Psoas muscle (tissue), 7 donors: ENCODE measurements at regions not wholly inside any gene's neighbourhood (a gene's known extent, or its start where the extent isn't known, plus 50 kb on each side); places are given as distances from the start of the nearest gene placed in this dataset.
"Not testable (repeated sequence)": the region's sequence is repeated elsewhere in the genome, so short reads cannot be mapped to it uniquely, and the experiment has no call there.

ENCODE experiments used
- ATAC-seq, 4 donors: fragments of 200-7000 bp; cut with Tn5 transposase; one replicate each; pipeline ENCODE4 v1.9.1; 2020; ENCODE audit warnings: moderate library complexity in 3 of 4, mild to moderate bottlenecking in 2 of 4
- DNase-seq, 2 donors: peaks; one replicate each; pipeline ENCODE4 v3.0.0-alpha.2; 2020
- H3K27ac ChIP-seq: fragments of 200-600 bp; one replicate; pipeline ENCODE4 v1.8.0; 2022
- H3K27me3 ChIP-seq, 3 donors: fragments of 200-600 bp in 1 of 3; one replicate each; pipeline versions ENCODE4 v1.6.1 to v1.8.0; 2013 to 2022; ENCODE audit warnings: low read length in 2 of 3, mild to moderate bottlenecking in 2 of 3, moderate library complexity in 1 of 3; ENCODE audit not compliant: insufficient read depth in 3 of 3
- H3K36me3 ChIP-seq, 2 donors: fragments of 200-600 bp in 1 of 2; one replicate each; pipeline versions ENCODE4 v1.6.1 to v1.8.0; 2013 to 2022; ENCODE audit warnings: low read depth in 1 of 2, mild to moderate bottlenecking in 1 of 2, moderate library complexity in 1 of 2; ENCODE audit not compliant: insufficient read depth in 1 of 2
- H3K4me1 ChIP-seq: fragments of 200-600 bp; one replicate; pipeline ENCODE4 v1.8.0; 2022
- H3K4me3 ChIP-seq: fragments of 200-600 bp; one replicate; pipeline ENCODE4 v1.8.0; 2022; ENCODE audit warnings: mild to moderate bottlenecking
- H3K9me3 ChIP-seq: fragments of 200-600 bp; one replicate; pipeline ENCODE4 v1.8.0; 2022
- WGBS, 3 donors: extraction: QIAGEN DNeasy Blood & Tissue Kit; methylation state at CpG; one replicate each; pipeline versions ENCODE4 v1.1.6 to v1.1.7; 2013; 5-methylcytosine and 5-hydroxymethylcytosine counted together
- intact Hi-C, 2 donors: fragments of 100-400 bp; cut with DNase I; formaldehyde crosslinking; loops; one replicate each; pipeline versions ENCODE4 v1.11.0 to v1.14.2; 2022
- TF ChIP-seq, protein P1 (sequence below): fragments of 200-600 bp; IDR thresholded peaks from one replicate; pipeline ENCODE4 v1.8.0; 2022; ENCODE audit warnings: antibody characterized with exemption
- donor health status: healthy with polysubstance abuse.
- donor health status: DM: no; HTN: no; CAD: no; lungs with moderate emphysema.
- donor health status: Bipolar disorder and iron deficiency.
- donor health status: healthy.
- donor health status: DM: yes; HTN: yes; CAD: no.
- donor health status: DM: no; HTN: no; CAD: no.
- donor health status: DM: yes; HTN: yes; CAD: no.

DNA sequence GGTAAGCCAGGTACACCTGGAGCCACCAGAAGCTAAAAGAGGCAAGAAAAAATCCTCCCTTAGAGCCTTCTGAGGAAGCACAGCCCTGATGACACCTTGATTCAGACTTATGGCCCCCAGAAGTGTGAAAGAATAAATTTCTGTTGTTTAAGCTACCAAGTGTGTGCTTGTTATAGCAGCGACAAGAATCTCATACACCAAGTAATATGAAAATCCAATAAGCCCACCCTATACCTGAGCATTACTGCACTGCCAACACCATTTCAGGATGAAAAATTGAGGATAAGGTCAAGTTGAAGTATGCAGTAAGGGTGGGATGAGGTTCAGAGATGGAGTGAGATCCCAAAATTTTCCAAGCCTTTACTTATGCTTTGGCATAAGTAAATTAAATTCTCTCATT lies 163.6 kb upstream of the CCDC196 start:
- WGBS, 3 donors: 93 to 100% (median 98%) methylated on average over 1 of the region's 1 CpG
- ATAC-seq (no peak), DNase-seq (no peak)
- no peaks in the 10 kb centered on the region for H3K4me1 ChIP-seq
- no peaks in the 10 kb centered on the region for H3K27me3 ChIP-seq
- TF ChIP-seq, protein P1, sequence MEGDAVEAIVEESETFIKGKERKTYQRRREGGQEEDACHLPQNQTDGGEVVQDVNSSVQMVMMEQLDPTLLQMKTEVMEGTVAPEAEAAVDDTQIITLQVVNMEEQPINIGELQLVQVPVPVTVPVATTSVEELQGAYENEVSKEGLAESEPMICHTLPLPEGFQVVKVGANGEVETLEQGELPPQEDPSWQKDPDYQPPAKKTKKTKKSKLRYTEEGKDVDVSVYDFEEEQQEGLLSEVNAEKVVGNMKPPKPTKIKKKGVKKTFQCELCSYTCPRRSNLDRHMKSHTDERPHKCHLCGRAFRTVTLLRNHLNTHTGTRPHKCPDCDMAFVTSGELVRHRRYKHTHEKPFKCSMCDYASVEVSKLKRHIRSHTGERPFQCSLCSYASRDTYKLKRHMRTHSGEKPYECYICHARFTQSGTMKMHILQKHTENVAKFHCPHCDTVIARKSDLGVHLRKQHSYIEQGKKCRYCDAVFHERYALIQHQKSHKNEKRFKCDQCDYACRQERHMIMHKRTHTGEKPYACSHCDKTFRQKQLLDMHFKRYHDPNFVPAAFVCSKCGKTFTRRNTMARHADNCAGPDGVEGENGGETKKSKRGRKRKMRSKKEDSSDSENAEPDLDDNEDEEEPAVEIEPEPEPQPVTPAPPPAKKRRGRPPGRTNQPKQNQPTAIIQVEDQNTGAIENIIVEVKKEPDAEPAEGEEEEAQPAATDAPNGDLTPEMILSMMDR: no peak
- no peak overlapping the region for H3K27ac ChIP-seq
- H3K4me3 ChIP-seq: no peak overlapping the region
- no peaks in the 10 kb centered on the region for H3K36me3 ChIP-seq
- intact Hi-C loops: no loop called here
- H3K9me3 ChIP-seq: peaks cover 12% of the 10 kb centered on the region

- DNase-seq: no peak
- ATAC-seq: no peak
- intact Hi-C loops: no loop called here
Observed at GRCh38 chr14:66330228-66330627, 155.9 kb upstream of the CCDC196 start.

GRCh38 chr14:66330916-66331315 lies 155.3 kb upstream of the CCDC196 start:
- Histone ChIP-seq H3K27me3 (no peaks in the 10 kb centered on the region), H3K4me3 (no peak overlapping the region), H3K9me3 (no peaks in the 10 kb centered on the region), H3K4me1 (no peaks in the 10 kb centered on the region), H3K36me3 (no peaks in the 10 kb centered on the region), H3K27ac (no peak overlapping the region)
- TF ChIP-seq, protein P1: no peak
- DNase-seq (no peak), ATAC-seq (no peak)
- intact Hi-C loops: no loop called here

More at GRCh38 chr14:66330228-66330627, 155.9 kb upstream of the CCDC196 start:
- TF ChIP-seq, protein P1: no peak
- no peak overlapping the region for H3K27ac ChIP-seq
- H3K36me3 ChIP-seq: no peaks in the 10 kb centered on the region
- no peak overlapping the region for H3K4me3 ChIP-seq
- H3K9me3 ChIP-seq: no peaks in the 10 kb centered on the region
- WGBS, 3 donors: 77 to 84% (median 78%) methylated on average over 4 of the region's 4 CpGs
- no peaks in the 10 kb centered on the region for H3K4me1 ChIP-seq
- no peaks in the 10 kb centered on the region for H3K27me3 ChIP-seq

- H3K4me3 ChIP-seq, H3K27ac ChIP-seq, ATAC-seq, DNase-seq, H3K4me1 ChIP-seq, H3K9me3 ChIP-seq, H3K36me3 ChIP-seq, H3K27me3 ChIP-seq, intact Hi-C loops: not testable (repeated sequence)
- 64 to 77% (median 67%) methylated on average over 3 of the region's 3 CpGs for WGBS, 3 donors
Observed at GRCh38 chr14:66333293-66333692, 152.9 kb upstream of the CCDC196 start.

- Histone ChIP-seq H3K4me3 (no peak overlapping the region), H3K4me1 (no peaks in the 10 kb centered on the region), H3K27ac (no peak overlapping the region), H3K36me3 (no peaks in the 10 kb centered on the region), H3K9me3 (no peaks in the 10 kb centered on the region), H3K27me3 (no peaks in the 10 kb centered on the region)
- ATAC-seq (no peak), DNase-seq (no peak)
- TF ChIP-seq, protein P1: no peak
- intact Hi-C loops: no loop called here
Observed at GRCh38 chr14:66341239-66341638, 144.9 kb upstream of the CCDC196 start.
